ENCODE measurements at regions not wholly inside any gene's neighbourhood (a gene's known extent, or its start where the extent isn't known, plus 50 kb on each side); places are given as distances from the start of the nearest gene placed in this dataset.

GRCh38 chr2:13135856-13136255 is 419.1 kb downstream of the TRIB2 start:
- no peak for TF ChIP-seq CTCF (conservative IDR thresholded peaks at IDR 0.05; ENCODE audit: low read depth in 2 of 2)
- no peak for TF ChIP-seq REST (IDR thresholded peaks at IDR 0.05; ENCODE audit: unreplicated experiment)
- no peak for TF ChIP-seq POLR2AphosphoS5 (IDR thresholded peaks at IDR 0.05; ENCODE audit: low read depth)
